ENCODE measurements at regions not wholly inside any gene's neighbourhood (a gene's known extent, or its start where the extent isn't known, plus 50 kb on each side); places are given as distances from the start of the nearest gene placed in this dataset.

GRCh38 chr14:86815341-86815740, 1177.6 kb downstream of the GALC start:
- no peak for TF ChIP-seq CTCF (IDR thresholded peaks at IDR 0.05)
- TF ChIP-seq POLR2AphosphoS5 (IDR thresholded peaks at IDR 0.05), result no peak
